ENCODE measurements at regions not wholly inside any gene's neighbourhood (a gene's known extent, or its start where the extent isn't known, plus 50 kb on each side); places are given as distances from the start of the nearest gene placed in this dataset.

DNA sequence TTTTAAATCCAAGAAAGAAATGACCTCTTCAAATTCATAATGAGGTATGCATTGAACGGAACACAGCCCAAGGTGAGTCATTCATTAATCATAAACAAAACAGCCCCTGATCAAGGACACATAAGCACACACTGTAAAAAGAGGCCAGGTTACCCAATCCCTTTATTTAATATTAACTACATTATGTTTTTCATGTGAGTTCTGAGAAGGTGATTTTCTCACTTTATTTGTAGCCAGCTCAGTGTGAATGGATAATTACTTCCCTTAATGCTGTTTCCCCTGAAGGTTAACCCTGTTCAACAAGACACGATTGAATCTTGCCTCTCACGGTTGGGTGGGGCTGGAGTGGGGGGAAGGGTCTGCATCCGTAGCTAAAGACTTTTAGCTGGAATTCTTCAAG lies 257.3 kb upstream of the SALL1 start:
- DNase-seq: no peak

- no peak for DNase-seq
Measured at GRCh38 chr16:51407921-51408320, 256.9 kb upstream of the SALL1 start.

GRCh38 chr16:51407199-51407598 lies 256.1 kb upstream of the SALL1 start:
- DNase-seq: no peak

- no peak for DNase-seq
Measured at GRCh38 chr16:51405361-51405760, 254.3 kb upstream of the SALL1 start.

GRCh38 chr16:51404386-51404785 lies 253.3 kb upstream of the SALL1 start:
- no peak for DNase-seq

DNA sequence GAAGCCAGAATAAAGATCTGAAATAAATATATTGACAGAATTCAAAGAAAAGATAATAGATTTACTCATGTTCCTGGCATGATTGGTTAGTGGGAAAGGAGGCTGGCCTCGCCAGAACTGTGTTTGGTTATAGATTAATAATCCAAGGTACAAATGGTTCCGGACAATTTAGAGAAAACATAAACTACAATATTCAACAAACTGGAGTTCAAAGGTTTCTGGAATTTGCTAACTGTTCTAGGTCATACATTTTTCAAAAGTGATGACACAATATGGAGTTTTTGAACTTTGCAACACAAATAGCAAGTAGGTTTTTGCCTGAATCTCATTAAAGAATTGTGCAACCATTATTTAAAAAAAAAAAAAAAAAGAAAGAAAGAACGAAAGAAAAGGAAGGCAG lies 251.7 kb upstream of the SALL1 start:
- DNase-seq: no peak

DNA sequence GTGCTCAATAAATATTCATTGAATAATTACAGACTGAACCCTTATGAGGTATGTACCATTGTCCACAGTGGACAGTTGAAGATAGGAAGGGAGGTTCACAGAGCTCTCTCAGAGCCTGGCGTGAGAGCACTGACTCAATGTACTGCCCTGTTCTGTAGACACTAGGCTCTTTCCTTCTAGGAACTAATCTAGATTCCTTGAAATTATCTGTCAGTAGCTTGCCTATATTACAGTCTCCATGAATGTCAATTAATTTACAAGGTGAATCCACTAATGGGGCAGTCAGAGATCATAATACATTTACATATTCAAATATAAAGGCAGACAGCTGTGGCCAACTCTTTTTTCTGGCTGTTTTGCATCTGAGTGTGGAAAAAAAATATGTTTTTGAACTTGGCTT lies 251.2 kb upstream of the SALL1 start:
- DNase-seq: no peak

DNA sequence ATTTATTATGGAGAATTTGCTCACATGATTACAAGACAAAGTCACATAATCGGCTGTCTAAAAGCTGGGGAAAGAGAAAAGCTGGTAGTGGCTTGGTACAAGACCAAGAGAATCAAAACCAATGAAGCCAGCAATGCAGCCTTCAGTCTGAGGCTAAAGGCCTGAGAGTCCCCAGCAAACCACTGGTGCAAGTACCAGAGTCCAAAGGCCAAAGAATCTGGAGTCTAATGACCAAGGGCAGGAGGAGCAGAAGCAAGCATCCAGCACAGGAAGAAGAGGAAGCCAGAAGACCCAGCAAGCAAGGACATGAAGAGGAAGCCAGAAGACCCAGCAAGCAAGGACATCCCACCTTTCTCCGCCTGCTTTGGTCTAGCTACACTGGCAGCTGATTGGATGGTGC lies 250.6 kb upstream of the SALL1 start:
- DNase-seq: no peak

- no peak for DNase-seq
Measured at GRCh38 chr16:51399908-51400670, 249.0 kb upstream of the SALL1 start.

- DNase-seq: no peak
Measured at GRCh38 chr16:51394421-51394820, 243.4 kb upstream of the SALL1 start.

DNA sequence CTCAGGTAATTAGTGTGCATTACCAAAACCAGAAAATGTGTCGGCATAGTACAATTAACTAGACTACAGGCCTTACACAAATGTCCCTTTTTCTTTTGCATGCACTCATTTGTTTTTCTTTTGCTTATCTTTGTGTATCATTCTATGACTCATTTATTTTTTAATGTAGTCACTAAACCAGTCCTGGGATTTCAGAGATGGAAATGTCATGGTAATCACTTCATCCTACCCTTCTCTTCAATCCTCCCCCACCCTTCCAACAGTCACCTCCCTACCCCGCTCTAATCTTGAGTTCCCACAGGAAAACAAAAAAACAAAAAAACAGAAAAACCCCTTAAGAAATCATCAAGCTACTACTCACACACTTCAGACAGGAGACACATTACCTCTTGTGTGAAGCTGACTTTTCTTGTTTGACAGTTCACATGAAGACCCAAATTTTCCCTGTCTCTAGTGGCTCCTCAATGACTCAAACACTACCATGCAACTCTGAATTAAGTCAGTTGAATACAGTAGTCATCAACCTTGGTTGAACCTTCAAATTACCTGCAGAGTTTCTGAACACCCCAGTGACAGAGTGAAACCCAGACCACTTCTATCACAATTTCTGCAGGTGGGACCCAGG lies 242.4 kb upstream of the SALL1 start:
- DNase-seq: no peak

DNA sequence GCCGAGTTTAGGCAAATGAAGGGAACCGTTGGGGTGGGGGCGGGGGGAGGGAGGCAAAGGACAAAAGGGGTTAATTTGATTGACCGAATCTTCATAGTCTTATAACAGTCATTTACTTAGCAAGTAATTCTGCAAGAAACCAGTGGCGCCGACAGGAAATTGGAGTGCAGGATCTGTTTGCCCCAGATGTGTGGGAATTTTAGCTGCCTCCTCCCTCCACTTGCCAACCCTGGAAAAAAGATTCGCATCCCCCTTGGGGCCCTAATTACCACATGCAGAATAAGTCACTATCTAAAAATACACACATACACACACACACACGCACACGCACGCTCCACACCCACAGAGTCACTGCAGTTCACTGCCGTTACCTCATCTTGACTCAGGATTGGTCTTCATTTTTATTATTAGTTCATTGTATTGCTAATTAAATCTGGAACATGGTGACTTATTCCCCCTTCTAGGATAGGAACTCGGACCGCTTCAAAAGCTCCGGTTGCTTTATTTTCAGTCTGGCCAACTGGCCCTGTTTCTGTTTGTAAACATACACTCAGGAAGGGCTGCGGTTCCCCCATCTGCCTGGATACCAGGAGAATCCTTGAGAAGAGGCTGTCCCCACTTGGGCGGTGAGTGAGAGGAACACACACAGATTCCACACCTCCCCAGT lies 241.6 kb upstream of the SALL1 start:
- no peak for DNase-seq

- no peak for DNase-seq
Measured at GRCh38 chr16:51391798-51392511, 240.9 kb upstream of the SALL1 start.

GRCh38 chr16:51390877-51391276 lies 239.8 kb upstream of the SALL1 start:
- no peak for DNase-seq

DNA sequence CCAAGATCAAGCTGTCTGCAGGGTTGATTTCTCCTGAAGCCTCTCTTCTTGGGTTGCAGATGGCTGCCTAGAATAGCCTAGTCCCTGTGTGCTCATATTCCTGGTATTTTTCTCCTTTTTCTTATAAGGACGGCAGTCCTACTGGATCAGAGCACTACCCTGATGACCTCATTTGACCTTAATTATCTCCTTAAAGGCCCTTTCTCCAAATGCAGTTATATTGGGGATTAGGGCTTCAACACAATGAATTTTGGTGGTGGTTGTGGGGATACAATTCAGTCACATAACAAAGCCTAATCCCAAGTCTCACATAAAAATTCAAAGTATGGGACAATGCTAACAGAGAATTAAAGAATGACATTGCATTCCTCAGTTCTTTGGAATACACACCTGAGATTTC lies 238.8 kb upstream of the SALL1 start:
- DNase-seq: no peak

DNA sequence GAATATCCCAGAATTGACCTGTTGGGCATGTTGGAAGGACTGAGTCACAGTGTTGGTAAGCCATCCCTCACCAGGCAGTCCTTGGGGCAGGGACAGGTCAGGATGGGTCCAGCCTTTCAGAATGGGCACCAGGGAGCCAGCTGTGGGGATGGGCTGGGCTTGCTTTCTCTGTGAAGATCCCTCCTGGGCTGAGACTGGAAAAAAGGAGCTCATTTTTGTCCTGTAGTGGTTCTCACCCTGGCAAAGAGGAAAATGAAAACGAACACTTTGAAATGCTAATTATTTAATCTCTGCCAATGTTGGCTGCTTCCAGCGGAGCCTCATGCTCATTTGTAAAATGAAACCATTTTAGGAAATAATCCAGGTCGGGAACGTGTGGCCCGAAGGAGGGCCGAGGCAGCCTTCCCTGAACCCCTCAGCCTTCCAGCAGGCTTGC lies 237.5 kb upstream of the SALL1 start:
- no peak for DNase-seq

DNA sequence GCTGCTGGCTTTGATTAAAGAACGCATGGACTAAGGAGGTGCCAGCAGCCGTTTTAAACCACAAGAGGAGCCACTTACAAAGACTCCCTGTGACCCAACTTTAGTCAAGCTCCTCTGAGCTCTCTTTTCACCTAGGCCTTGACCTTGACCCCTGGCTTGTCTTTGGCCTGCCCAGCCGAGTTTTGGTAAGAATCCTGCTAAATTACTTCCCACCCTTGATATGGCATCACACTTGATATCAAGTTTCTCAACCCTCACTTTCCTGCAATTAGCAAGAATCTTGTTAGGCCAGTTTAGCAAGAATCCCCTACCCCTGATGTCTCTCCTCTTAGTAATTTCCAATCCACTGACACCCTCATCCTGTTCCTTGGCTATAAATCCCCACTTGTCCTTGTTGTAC lies 232.8 kb upstream of the SALL1 start:
- no peak for DNase-seq

DNA sequence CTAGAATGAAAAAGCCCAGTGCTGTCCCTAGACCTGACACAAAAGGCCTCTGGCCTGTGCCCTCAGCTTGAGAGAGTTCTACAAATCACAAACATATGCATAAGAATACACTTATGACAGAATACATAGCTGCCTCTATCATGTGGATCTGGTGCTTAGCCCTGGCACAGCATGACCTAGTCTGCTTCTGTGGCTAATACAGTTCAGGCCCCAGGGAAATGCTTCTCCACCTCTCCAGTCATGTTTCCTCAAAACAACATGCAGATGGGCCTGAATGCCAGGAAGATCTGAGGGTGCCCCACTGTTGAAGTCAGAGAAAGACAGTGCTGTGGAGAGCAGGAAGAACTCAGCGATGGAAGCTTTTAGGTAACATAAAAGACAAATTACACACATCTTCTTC lies 231.9 kb upstream of the SALL1 start:
- no peak for DNase-seq

- no peak for DNase-seq
Measured at GRCh38 chr16:51382211-51382610, 231.1 kb upstream of the SALL1 start.

GRCh38 chr16:51376080-51376479 lies 225.0 kb upstream of the SALL1 start:
- no peak for DNase-seq

DNA sequence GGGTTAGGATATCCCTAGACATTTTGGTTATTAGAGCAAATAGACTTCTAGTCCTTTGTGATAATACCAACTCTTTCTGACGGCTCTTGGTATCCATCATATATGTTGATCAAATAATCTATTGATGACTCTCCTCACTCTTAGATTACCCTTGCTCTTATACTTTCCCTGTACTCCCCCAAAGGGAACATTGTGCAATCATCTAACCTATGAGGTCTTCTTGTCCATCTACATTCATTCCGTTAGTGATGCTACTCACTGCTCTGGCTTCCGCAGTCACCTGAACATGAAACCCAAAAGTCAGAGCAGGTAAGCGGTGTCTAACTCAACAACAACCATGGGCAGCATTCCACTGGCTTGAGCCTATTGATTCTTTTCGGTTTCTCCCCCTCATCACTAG lies 223.7 kb upstream of the SALL1 start:
- DNase-seq: no peak

DNA sequence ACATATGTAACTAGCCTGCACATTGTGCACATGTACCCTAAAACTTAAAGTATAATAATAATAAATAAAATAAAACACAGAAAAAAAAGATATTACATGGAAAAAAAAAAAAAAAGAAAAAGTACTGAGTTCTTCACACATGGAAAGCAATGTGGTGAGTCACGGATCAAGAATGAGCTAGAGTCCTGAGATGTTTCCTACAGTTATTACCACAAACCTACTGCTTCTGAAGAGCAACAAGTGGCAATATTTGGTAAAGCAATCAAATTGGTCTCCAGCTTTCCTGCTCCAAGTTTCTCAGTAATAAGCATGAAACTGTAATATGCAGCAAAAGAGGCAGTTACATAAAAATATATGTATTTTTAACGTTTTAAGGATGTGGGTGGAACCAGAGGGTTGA lies 223.3 kb upstream of the SALL1 start:
- DNase-seq: no peak

DNA sequence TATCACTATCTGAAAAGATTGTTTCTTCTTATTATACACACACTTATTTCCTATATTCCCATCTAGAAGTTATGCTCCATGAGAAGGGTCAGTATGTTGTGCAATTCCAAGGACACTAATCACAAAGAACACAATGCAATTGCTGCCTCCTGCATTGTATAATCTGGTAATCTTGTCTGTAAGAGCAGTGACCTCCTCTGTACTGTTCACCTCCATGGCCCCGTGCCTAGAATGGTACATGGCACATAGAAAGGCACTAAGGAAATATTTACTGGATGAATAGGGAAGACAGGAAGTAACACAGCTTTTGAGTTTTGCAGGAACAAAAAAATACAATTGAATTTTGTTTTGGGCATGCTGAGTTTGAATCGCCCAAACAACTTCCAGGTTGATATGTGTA lies 214.6 kb upstream of the SALL1 start:
- DNase-seq: no peak
